ENCODE measurements at regions not wholly inside any gene's neighbourhood (a gene's known extent, or its start where the extent isn't known, plus 50 kb on each side); places are given as distances from the start of the nearest gene placed in this dataset.

GRCh38 chr9:78745331-78745730, 448.4 kb downstream of the PSAT1 start:
- Histone ChIP-seq H3K36me3 (ENCODE audit: insufficient read depth, low read length) (no peaks in the 10 kb centered on the region), H3K27ac (ENCODE audit: low read depth, low read length) (no peak overlapping the region), H3K27me3 (ENCODE audit: insufficient read depth, low read length, poor library complexity, severe bottlenecking) (no peaks in the 10 kb centered on the region), H3K4me1 (ENCODE audit: insufficient read depth, low read length) (no peaks in the 10 kb centered on the region), H3K4me3 (ENCODE audit: low read length) (no peak overlapping the region), H3K9me3 (ENCODE audit: low read length) (no peaks in the 10 kb centered on the region)
- no peak overlapping the region for H3K27ac Mint-ChIP-seq
- H3K36me3 Mint-ChIP-seq = no peaks in the 10 kb centered on the region
- no peaks in the 10 kb centered on the region for H3K4me1 Mint-ChIP-seq
- POLR2A ChIA-PET = no interaction called here
- no peaks in the 10 kb centered on the region for H3K27me3 Mint-ChIP-seq
- CTCF ChIA-PET = no interaction called here
- DNase-seq = no peak
- H3K4me3 Mint-ChIP-seq = no peak overlapping the region
- peaks cover 0 to 22% (median 3%) of the 10 kb centered on the region in 5 donors for H3K9me3 Mint-ChIP-seq

GRCh38 chr9:78746010-78746409, 449.1 kb downstream of the PSAT1 start:
- H3K36me3 ChIP-seq (ENCODE audit: insufficient read depth, low read length) = no peaks in the 10 kb centered on the region
- no peak overlapping the region for H3K27ac ChIP-seq (ENCODE audit: low read depth, low read length)
- H3K9me3 ChIP-seq (ENCODE audit: low read length) = no peaks in the 10 kb centered on the region
- no peaks in the 10 kb centered on the region for H3K4me1 Mint-ChIP-seq
- H3K4me3 Mint-ChIP-seq = no peak overlapping the region
- H3K4me3 ChIP-seq (ENCODE audit: low read length) = no peak overlapping the region
- peaks cover 0 to 16% (median 4%) of the 10 kb centered on the region in 5 donors for H3K9me3 Mint-ChIP-seq
- H3K27me3 Mint-ChIP-seq = no peaks in the 10 kb centered on the region
- no peaks in the 10 kb centered on the region for H3K36me3 Mint-ChIP-seq
- no peak overlapping the region for H3K27ac Mint-ChIP-seq
- no peaks in the 10 kb centered on the region for H3K27me3 ChIP-seq (ENCODE audit: insufficient read depth, low read length, poor library complexity, severe bottlenecking)
- no peaks in the 10 kb centered on the region for H3K4me1 ChIP-seq (ENCODE audit: insufficient read depth, low read length)
- DNase-seq = no peak
- CTCF ChIA-PET = no interaction called here
- POLR2A ChIA-PET = no interaction called here

- H3K27ac Mint-ChIP-seq = no peak overlapping the region
- ChIA-PET CTCF (interaction anchor here (1.0 kb wide), 1 partner anchor 11 kb away, joined by 3 read pairs; no protein-coding TSS in a partner anchor), POLR2A (no interaction called here)
- H3K4me1 ChIP-seq (ENCODE audit: insufficient read depth, low read length) = no peaks in the 10 kb centered on the region
- H3K36me3 Mint-ChIP-seq = no peaks in the 10 kb centered on the region
- H3K4me3 Mint-ChIP-seq = no peak overlapping the region
- no peaks in the 10 kb centered on the region for H3K36me3 ChIP-seq (ENCODE audit: insufficient read depth, low read length)
- H3K9me3 Mint-ChIP-seq = peaks cover 2 to 11% (median 8%) of the 10 kb centered on the region in 5 donors
- no peak overlapping the region for H3K27ac ChIP-seq (ENCODE audit: low read depth, low read length)
- no peaks in the 10 kb centered on the region for H3K27me3 Mint-ChIP-seq
- H3K4me3 ChIP-seq (ENCODE audit: low read length) = no peak overlapping the region
- DNase-seq = no peak
- H3K4me1 Mint-ChIP-seq = no peaks in the 10 kb centered on the region
- H3K9me3 ChIP-seq (ENCODE audit: low read length) = no peaks in the 10 kb centered on the region
- no peaks in the 10 kb centered on the region for H3K27me3 ChIP-seq (ENCODE audit: insufficient read depth, low read length, poor library complexity, severe bottlenecking)
Observed at GRCh38 chr9:78753039-78753438, 456.1 kb downstream of the PSAT1 start.

- no peak for DNase-seq
- peaks cover 0 to 10% (median 3%) of the 10 kb centered on the region in 5 donors for H3K9me3 Mint-ChIP-seq
- ChIA-PET POLR2A (no interaction called here), CTCF (no interaction called here)
- H3K4me3 Mint-ChIP-seq = no peak overlapping the region
- H3K27ac Mint-ChIP-seq = no peak overlapping the region
- H3K4me3 ChIP-seq (ENCODE audit: low read length) = no peak overlapping the region
- H3K4me1 ChIP-seq (ENCODE audit: insufficient read depth, low read length) = no peaks in the 10 kb centered on the region
- no peaks in the 10 kb centered on the region for H3K4me1 Mint-ChIP-seq
- no peaks in the 10 kb centered on the region for H3K36me3 Mint-ChIP-seq
- H3K36me3 ChIP-seq (ENCODE audit: insufficient read depth, low read length) = no peaks in the 10 kb centered on the region
- H3K27me3 ChIP-seq (ENCODE audit: insufficient read depth, low read length, poor library complexity, severe bottlenecking) = no peaks in the 10 kb centered on the region
- H3K9me3 ChIP-seq (ENCODE audit: low read length) = no peaks in the 10 kb centered on the region
- H3K27me3 Mint-ChIP-seq = no peaks in the 10 kb centered on the region
- H3K27ac ChIP-seq (ENCODE audit: low read depth, low read length) = no peak overlapping the region
Observed at GRCh38 chr9:78756813-78757510, 460.0 kb downstream of the PSAT1 start.

- H3K27me3 ChIP-seq (ENCODE audit: insufficient read depth, low read length, poor library complexity, severe bottlenecking) = no peaks in the 10 kb centered on the region
- ChIA-PET POLR2A (no interaction called here), CTCF (no interaction called here)
- Mint-ChIP-seq H3K4me3 (no peak overlapping the region), H3K27me3 (no peaks in the 10 kb centered on the region), H3K36me3 (no peaks in the 10 kb centered on the region), H3K4me1 (no peaks in the 10 kb centered on the region), H3K27ac (no peak overlapping the region), H3K9me3 (peaks cover 0 to 1% (median 0%) of the 10 kb centered on the region in 5 donors)
- H3K4me1 ChIP-seq (ENCODE audit: insufficient read depth, low read length) = no peaks in the 10 kb centered on the region
- DNase-seq = no peak
- no peaks in the 10 kb centered on the region for H3K9me3 ChIP-seq (ENCODE audit: low read length)
- no peak overlapping the region for H3K27ac ChIP-seq (ENCODE audit: low read depth, low read length)
- no peaks in the 10 kb centered on the region for H3K36me3 ChIP-seq (ENCODE audit: insufficient read depth, low read length)
- no peak overlapping the region for H3K4me3 ChIP-seq (ENCODE audit: low read length)
Observed at GRCh38 chr9:78763424-78763823, 466.5 kb downstream of the PSAT1 start.

- no peak for DNase-seq
- Mint-ChIP-seq H3K9me3 (peaks cover 0 to 1% (median 0%) of the 10 kb centered on the region in 5 donors), H3K27me3 (no peaks in the 10 kb centered on the region), H3K36me3 (no peaks in the 10 kb centered on the region), H3K4me1 (no peaks in the 10 kb centered on the region), H3K27ac (no peak overlapping the region), H3K4me3 (no peak overlapping the region)
- POLR2A ChIA-PET = no interaction called here
- CTCF ChIA-PET = no interaction called here
- no peaks in the 10 kb centered on the region for H3K4me1 ChIP-seq (ENCODE audit: insufficient read depth, low read length)
- H3K9me3 ChIP-seq (ENCODE audit: low read length) = no peaks in the 10 kb centered on the region
- no peak overlapping the region for H3K4me3 ChIP-seq (ENCODE audit: low read length)
- no peaks in the 10 kb centered on the region for H3K27me3 ChIP-seq (ENCODE audit: insufficient read depth, low read length, poor library complexity, severe bottlenecking)
- H3K36me3 ChIP-seq (ENCODE audit: insufficient read depth, low read length) = no peaks in the 10 kb centered on the region
- H3K27ac ChIP-seq (ENCODE audit: low read depth, low read length) = no peak overlapping the region
Observed at GRCh38 chr9:78765861-78766260, 468.9 kb downstream of the PSAT1 start.

- Mint-ChIP-seq H3K27me3 (no peaks in the 10 kb centered on the region), H3K27ac (no peak overlapping the region), H3K9me3 (peaks cover 0 to 1% (median 0%) of the 10 kb centered on the region in 5 donors), H3K4me1 (no peaks in the 10 kb centered on the region), H3K36me3 (no peaks in the 10 kb centered on the region), H3K4me3 (no peak overlapping the region)
- ChIA-PET POLR2A (no interaction called here), CTCF (no interaction called here)
- Histone ChIP-seq H3K27me3 (ENCODE audit: insufficient read depth, low read length, poor library complexity, severe bottlenecking) (no peaks in the 10 kb centered on the region), H3K36me3 (ENCODE audit: insufficient read depth, low read length) (no peaks in the 10 kb centered on the region), H3K4me3 (ENCODE audit: low read length) (no peak overlapping the region), H3K27ac (ENCODE audit: low read depth, low read length) (no peak overlapping the region), H3K9me3 (ENCODE audit: low read length) (no peaks in the 10 kb centered on the region), H3K4me1 (ENCODE audit: insufficient read depth, low read length) (no peaks in the 10 kb centered on the region)
- DNase-seq = no peak
Observed at GRCh38 chr9:78767490-78767889, 470.6 kb downstream of the PSAT1 start.

- Mint-ChIP-seq H3K27ac (no peak overlapping the region), H3K36me3 (no peaks in the 10 kb centered on the region), H3K9me3 (peaks cover 0 to 1% (median 0%) of the 10 kb centered on the region in 5 donors), H3K27me3 (no peaks in the 10 kb centered on the region), H3K4me3 (no peak overlapping the region), H3K4me1 (no peaks in the 10 kb centered on the region)
- no peaks in the 10 kb centered on the region for H3K27me3 ChIP-seq (ENCODE audit: insufficient read depth, low read length, poor library complexity, severe bottlenecking)
- ChIA-PET POLR2A (no interaction called here), CTCF (no interaction called here)
- H3K27ac ChIP-seq (ENCODE audit: low read depth, low read length) = no peak overlapping the region
- H3K9me3 ChIP-seq (ENCODE audit: low read length) = no peaks in the 10 kb centered on the region
- no peaks in the 10 kb centered on the region for H3K36me3 ChIP-seq (ENCODE audit: insufficient read depth, low read length)
- H3K4me3 ChIP-seq (ENCODE audit: low read length) = no peak overlapping the region
- DNase-seq = no peak
- H3K4me1 ChIP-seq (ENCODE audit: insufficient read depth, low read length) = no peaks in the 10 kb centered on the region
Observed at GRCh38 chr9:78769690-78770089, 472.8 kb downstream of the PSAT1 start.
